WI38 (cell line): ENCODE measurements at regions not wholly inside any gene's neighbourhood (a gene's known extent, or its start where the extent isn't known, plus 50 kb on each side); places are given as distances from the start of the nearest gene placed in this dataset.
"Not testable (repeated sequence)": the region's sequence is repeated elsewhere in the genome, so short reads cannot be mapped to it uniquely, and the experiment has no call there.

Source experiments
- H3K4me3 ChIP-seq: 2 replicates; pipeline ENCODE4 v1.5.1; 2011; ENCODE audit warnings: low read depth, mild to moderate bottlenecking, control low read depth, low read length
- TF ChIP-seq, protein P1 (sequence below): IDR thresholded peaks from 2 replicates; pipeline ENCODE4 v1.5.1; 2012; ENCODE audit warnings: low read depth, mild to moderate bottlenecking, control low read depth, low read length

DNA sequence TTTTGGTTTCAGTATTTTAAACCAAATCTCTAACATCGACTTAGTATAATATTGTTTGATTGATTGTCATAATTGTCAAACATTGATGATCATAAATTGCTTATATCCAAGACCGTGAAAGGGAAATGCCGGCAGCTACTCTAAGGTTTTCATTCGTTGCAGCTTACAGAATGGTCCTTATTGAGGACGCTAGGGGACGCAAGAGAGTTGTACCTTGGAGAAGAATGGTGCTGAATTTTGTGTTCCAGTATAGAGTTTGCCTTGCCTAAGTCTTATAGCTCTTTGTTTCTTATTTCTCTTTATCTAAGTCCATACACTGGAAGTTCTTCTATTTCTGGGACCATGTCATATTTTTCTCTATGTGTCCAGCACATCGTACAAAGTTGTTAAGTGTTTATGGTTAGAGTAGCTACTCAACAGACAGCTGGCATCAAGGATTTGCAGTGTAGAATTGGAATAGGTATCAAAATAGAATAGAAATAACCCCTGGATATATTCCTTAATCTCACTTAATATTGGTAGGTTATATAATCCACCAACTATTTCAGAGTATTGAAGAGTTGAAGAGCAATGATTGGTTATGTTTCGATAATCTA, 67.4 kb upstream of the GPR39 start:
- H3K4me3 ChIP-seq, result not testable (repeated sequence)
- TF ChIP-seq, protein P1, sequence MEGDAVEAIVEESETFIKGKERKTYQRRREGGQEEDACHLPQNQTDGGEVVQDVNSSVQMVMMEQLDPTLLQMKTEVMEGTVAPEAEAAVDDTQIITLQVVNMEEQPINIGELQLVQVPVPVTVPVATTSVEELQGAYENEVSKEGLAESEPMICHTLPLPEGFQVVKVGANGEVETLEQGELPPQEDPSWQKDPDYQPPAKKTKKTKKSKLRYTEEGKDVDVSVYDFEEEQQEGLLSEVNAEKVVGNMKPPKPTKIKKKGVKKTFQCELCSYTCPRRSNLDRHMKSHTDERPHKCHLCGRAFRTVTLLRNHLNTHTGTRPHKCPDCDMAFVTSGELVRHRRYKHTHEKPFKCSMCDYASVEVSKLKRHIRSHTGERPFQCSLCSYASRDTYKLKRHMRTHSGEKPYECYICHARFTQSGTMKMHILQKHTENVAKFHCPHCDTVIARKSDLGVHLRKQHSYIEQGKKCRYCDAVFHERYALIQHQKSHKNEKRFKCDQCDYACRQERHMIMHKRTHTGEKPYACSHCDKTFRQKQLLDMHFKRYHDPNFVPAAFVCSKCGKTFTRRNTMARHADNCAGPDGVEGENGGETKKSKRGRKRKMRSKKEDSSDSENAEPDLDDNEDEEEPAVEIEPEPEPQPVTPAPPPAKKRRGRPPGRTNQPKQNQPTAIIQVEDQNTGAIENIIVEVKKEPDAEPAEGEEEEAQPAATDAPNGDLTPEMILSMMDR, result peak; percentile 67

DNA sequence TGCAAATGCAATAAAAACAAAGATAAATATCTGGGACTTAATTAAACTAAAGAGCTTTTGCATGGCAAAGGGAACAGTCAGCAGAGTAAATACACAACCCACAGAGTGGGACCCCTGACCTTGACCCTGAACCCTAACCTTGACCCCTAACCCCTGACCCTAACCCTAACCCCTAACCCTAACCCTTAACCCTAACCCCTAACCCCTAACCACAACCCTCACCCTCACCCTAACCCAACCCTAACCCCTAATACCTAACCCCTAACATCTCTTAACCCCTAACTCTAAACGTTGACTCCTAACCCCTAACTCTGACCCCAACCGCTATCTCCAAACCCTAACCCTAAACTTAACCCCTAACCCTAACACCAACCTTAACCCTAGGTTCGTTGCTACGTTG, 64.9 kb upstream of the GPR39 start:
- not testable (repeated sequence) for H3K4me3 ChIP-seq

DNA sequence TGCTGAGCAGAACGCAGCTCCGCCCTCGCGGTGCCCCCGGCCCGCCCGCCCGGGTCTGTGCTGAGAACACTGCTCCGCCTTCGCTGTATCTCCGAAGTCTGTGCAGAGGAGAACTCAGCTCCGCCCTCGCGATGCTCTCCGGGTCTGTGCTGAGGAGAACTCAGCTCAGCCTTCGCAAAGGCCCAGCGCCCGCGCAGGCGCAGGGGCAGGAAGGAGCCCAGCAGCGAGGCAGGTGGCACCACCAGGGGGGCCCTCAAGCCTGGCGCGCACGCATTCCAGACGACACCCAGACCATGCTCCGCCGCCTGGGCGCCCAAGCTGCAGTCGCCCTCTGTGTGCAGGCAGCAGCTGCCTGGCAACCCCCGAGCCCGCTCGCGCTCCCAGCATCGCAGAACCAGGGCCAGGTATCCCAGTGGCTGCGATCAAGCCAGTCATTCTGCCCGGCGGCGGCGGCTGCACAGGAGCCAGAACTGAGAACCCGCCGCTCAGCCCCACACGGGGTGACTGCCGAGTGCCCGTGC, 64.1 kb upstream of the GPR39 start:
- H3K4me3 ChIP-seq, result peak overlapping the region; percentile 51

DNA sequence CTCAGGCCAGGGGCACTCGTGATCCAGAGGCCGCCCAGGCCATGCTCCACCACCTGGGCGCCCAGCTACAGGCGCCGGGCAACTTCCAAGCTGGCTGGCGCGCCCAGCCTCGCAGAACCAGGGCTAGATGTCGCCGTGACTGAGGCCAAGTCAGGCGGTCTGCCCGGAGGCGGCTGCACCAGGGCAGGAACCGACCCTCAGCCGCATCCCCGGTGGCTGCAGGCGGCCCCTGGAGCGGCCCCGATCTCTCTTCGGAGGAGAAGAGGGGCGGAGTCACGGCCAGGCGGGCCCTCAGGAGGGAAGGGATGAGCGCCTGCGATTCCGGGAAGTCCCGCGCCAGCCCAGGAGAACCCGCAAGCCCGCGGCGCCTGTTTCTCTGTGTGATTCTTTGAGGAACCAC, 63.2 kb upstream of the GPR39 start:
- H3K4me3 ChIP-seq, result peak overlapping the region; percentile 48

DNA sequence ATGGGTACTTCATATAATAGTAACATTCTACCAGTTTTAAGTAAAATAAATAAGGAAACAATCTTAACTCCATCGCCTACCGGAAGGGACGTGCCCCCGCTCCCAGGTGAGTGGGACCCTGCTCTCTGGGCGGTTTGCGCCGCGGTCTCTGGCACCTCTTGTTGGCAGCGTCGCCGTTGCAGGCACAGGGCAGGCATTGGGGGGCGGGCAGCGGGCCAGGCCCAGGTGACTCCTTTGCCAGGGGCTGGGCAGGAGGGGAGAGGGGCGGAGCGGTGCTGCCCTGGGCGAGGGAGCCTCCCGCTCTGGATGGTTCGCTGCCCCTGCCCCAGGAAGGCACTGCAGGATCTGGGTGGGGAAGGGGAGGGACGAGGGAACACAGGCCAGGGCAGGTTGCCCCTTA, 55.6 kb upstream of the GPR39 start:
- H3K4me3 ChIP-seq, result not testable (repeated sequence)

DNA sequence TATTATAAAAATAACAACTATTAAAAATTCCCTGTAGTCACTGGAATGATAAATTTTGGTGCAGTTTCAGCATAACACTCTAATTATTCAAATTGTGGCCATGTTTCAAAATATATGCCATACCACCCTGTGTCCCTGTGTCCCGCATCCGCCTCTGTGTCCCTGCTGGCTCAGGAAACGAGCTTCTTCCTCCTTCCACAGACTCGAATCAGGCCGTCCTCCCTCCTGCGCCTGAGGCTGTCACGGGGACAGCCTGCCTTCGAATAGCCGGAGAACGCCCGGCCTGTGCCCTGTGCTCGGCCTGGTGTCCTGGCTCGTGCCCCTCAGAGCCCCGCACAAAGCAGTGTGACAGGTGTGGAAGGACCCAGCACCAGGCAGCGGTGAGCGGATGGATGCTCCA, 55.1 kb upstream of the GPR39 start:
- H3K4me3 ChIP-seq, result not testable (repeated sequence)

DNA sequence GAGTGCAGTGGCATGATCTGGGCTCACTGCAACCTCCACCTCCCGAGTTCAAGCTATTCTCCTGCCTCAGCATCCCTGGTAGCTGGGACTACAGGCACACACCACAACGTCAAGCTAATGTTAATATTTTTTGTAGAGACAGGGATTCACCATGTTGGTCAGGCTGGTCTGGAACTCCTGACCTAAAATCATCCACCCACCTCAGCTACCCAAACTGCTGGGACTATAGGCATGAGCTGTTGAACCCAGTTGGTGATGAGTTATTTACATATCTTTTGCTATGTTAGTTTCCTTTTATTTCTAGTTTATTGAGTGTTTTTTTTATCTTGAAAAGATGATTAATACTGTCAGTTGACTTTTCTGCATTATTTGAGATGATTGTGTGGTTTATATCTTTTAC, 53.3 kb upstream of the GPR39 start:
- H3K4me3 ChIP-seq, result not testable (repeated sequence)

DNA sequence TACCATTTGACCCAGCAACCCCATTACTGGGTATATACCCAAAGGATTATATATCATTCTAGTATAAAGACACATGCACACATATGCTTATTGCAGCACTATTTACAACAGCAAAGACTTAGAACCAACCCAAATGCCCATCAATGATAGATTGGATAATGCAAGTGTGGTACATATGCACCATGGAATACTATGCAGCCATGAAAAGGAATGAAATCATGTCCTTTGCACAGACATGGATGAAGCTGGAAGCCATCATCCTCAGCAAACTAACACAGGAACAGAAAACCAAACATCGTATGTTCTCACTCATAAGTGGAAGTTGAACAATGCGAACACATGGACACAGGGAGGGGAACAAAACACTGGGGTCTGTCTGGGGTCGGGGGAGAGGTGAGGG, 50.6 kb upstream of the GPR39 start:
- H3K4me3 ChIP-seq, result not testable (repeated sequence)

DNA sequence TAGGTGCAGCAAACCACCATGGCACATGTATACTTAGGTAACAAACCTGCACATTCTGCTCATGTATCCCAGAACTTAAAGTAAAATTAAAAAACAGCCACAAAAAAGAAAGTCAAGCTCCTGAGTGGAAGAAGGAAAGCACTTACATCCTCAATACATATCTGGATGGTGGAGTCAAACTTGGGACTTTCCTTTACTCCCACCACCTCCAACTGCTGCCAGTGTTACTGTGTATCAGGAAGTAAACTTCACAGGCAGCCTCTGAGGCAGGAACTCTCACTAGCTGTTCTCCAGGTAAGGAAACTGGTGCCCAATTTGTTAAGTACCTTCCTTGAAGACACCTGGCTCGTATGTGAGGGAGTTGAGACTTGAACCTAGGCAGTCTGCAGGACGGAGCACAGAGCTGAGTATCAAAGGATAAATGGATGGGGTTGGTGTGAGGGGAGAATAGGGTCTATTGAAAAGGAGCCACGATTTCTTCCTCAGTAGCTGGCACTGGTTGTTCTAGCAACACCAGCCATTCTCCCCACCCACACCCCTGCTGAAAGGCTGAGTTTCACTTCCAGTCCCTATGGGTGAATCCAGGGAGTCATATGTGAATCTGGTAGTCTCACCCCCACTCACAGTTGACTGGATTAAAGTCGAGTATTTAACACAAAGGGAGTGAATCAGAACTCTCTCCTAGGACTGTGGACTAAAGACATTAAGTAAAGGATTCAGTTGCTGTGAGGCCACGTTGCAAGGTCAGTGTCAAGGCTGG, 50.0 kb upstream of the GPR39 start:
- TF ChIP-seq, protein P1, result no peak

More for the DNA sequence above, 50.0 kb upstream of the GPR39 start:
- H3K4me3 ChIP-seq, result no peak overlapping the region
